Stimulated activated CD8-positive, alpha-beta memory T cell treated with anti-CD3 and anti-CD28 coated beads, Interleukin-12 subunit alpha, Interleukin-12 subunit beta, amount 100 ng/mL, for 1 hour (primary cell): ENCODE measurements at regions not wholly inside any gene's neighbourhood (a gene's known extent, or its start where the extent isn't known, plus 50 kb on each side); places are given as distances from the start of the nearest gene placed in this dataset.

Experiments used
- DNase-seq: peaks from one replicate; pipeline ENCODE4 v3.0.0-alpha.2; 2020; ENCODE audit warnings: low read depth

- no peak for DNase-seq
These were observed 979.4 kb downstream of the TSN start for GRCh38 chr2:122734766-122735424.

GRCh38 chr2:122736279-122736678 is 980.8 kb downstream of the TSN start:
- no peak for DNase-seq

- no peak for DNase-seq
These were observed 982.1 kb downstream of the TSN start for GRCh38 chr2:122737429-122738077.

- no peak for DNase-seq
These were observed 984.5 kb downstream of the TSN start for GRCh38 chr2:122739732-122740593.

GRCh38 chr2:122740594-122740948 is 985.1 kb downstream of the TSN start:
- DNase-seq = no peak

GRCh38 chr2:122741403-122741802 is 986.0 kb downstream of the TSN start:
- no peak for DNase-seq

GRCh38 chr2:122743021-122743675 is 987.7 kb downstream of the TSN start:
- DNase-seq = no peak

GRCh38 chr2:122745603-122746002 is 990.2 kb downstream of the TSN start:
- DNase-seq = no peak

GRCh38 chr2:122747670-122748069 is 992.2 kb downstream of the TSN start:
- DNase-seq = no peak

GRCh38 chr2:122748552-122749011 is 993.1 kb downstream of the TSN start:
- no peak for DNase-seq

GRCh38 chr2:122749405-122749804 is 994.0 kb downstream of the TSN start:
- DNase-seq = no peak

- no peak for DNase-seq
These were observed 994.6 kb downstream of the TSN start for GRCh38 chr2:122750095-122750494.

GRCh38 chr2:122750808-122751207 is 995.4 kb downstream of the TSN start:
- no peak for DNase-seq

GRCh38 chr2:122753336-122753735 is 997.9 kb downstream of the TSN start:
- DNase-seq = no peak

- no peak for DNase-seq
These were observed 999.1 kb downstream of the TSN start for GRCh38 chr2:122754561-122754960.

GRCh38 chr2:122755281-122755780 is 999.9 kb downstream of the TSN start:
- no peak for DNase-seq

GRCh38 chr2:122758967-122759366 is 1003.5 kb downstream of the TSN start:
- no peak for DNase-seq

- no peak for DNase-seq
These were observed 1008.6 kb downstream of the TSN start for GRCh38 chr2:122764014-122764413.

GRCh38 chr2:122780251-122780650 is 1024.8 kb downstream of the TSN start:
- no peak for DNase-seq

GRCh38 chr2:122794100-122794499 is 1038.6 kb downstream of the TSN start:
- DNase-seq = no peak

- DNase-seq = no peak
These were observed 1040.3 kb downstream of the TSN start for GRCh38 chr2:122795763-122796162.

GRCh38 chr2:122799391-122799790 is 1043.9 kb downstream of the TSN start:
- DNase-seq = no peak
